ENCODE measurements at regions not wholly inside any gene's neighbourhood (a gene's known extent, or its start where the extent isn't known, plus 50 kb on each side); places are given as distances from the start of the nearest gene placed in this dataset.
"Not testable (repeated sequence)": the region's sequence is repeated elsewhere in the genome, so short reads cannot be mapped to it uniquely, and the experiment has no call there.

GRCh38 chr9:110066929-110067716 lies 140.8 kb downstream of the C9orf152 start:
- DNase-seq, result peak; percentile 68

- no peak for DNase-seq
Measured at GRCh38 chr9:110068212-110068611, 139.7 kb downstream of the C9orf152 start.

GRCh38 chr9:110069326-110070248 lies 138.4 kb downstream of the C9orf152 start:
- peak; percentile 85 for DNase-seq

- DNase-seq, result no peak
Measured at GRCh38 chr9:110072597-110073355, 135.2 kb downstream of the C9orf152 start.

DNA sequence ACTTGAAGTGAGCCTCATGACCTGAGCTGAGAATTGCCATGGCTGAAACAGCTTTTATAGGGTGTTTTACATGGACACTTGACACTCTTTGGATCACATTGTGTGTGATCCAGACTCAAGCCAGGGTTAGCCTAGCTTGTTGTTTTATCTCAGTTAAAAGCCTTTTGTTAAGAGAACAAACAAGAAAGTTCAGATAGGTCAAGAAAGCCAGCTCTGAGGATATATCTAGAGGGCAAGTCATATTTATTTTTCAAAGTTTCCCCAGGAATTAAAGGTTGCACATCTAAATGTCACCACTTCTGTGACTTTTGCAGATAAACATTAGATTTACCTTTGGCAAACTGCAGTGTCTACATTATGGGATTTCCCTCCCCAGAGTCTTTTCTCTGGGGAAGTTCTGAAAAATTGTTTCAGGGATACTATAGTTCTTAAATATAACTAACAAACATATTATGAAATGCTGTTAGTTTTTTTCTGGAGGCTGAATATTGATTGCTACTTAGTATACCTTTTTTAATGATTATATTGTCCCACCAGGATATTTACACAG lies 134.5 kb downstream of the C9orf152 start:
- DNase-seq, result no peak

DNA sequence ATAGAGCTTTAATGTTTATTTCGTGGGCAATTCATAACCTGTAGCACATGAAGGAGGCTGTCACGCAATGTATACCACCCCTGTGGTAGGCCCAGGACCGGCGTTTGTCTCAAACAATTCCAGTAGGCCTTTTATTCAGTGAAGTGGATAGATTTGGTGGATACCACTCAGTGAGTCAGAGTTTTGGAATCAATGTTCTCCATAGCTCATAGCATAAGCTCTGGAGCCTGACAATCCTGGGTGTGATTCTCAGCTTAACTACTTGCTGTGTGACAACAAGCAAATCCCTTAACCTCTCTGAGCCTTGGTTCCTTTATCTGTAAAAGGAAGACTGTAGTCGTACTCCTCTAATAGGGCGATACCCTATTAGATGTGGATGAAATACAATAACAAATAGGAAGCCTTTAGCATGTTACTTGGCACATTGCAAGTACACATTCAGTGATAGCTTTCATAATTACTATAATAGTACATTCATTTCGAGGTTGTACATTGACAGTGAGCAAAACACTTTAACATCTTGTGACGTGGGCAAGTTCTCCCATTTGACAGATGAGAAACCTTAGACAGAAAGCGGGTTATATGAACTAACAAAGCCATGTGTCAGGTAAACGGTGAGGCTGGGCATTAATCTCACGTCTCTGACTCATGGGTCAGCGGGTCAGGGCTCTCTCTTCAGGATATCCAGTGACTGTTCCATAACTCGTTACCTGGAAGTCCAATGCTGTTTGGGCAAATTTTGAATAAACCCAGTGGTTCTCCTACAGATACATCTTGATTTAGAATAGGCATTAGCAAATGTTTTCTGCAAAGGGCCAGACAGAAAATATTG lies 130.8 kb downstream of the C9orf152 start:
- DNase-seq, result no peak

DNA sequence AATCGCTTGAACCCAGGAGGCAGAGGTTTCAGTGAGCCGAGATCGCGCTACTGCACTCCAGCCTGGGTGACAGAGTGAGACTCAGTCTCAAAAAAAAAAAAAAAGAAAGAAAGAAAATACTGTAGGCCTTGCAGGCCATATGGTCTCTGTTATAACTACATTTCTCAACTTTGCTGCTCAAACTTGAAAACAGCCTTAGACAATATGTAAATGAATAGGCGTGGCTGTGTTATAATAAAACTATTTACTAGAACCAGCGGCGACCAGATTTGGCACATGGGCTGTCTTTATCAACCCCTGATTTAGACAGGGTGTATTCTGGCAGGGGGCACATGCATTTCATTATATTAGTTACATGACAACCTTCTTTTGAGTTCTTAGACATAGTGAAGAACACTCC lies 130.0 kb downstream of the C9orf152 start:
- DNase-seq, result no peak

DNA sequence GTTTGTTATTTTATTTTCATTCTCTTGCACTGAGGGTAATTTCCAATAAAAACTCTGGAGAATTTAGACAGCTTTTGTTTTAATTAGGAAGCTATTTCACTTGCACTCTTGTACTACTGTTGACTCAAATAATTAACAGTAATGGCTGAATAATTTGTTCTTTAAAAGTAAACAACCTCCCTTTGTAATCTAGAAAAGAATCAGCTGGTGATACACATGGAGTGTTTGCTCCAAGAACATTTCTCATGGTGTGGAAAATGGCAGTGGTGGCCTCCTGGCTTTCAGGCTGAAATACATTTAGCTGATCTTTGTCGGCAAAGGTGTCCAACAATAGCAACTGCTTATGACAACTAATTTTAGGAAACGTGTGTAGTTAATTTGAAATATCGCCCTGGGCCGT lies 129.4 kb downstream of the C9orf152 start:
- DNase-seq, result no peak

DNA sequence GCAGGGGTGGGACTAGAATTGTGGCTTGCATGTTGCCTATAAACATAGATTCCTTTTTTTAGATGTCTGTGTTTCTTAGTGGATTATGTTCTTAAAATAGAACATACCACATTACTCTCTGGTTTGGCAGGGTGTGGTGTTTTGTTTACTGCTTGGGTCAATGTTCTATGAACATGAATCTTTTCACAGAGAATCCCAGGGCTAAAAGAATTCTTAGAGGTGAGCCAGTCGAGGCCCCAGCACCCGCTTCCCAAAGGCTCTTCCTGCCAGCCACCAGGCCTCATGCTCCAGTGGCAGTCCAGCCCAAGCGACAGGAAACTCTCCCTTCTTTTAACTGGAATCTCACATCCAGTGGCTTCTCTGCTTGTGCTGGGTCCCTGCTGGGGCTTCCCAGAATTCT lies 126.6 kb downstream of the C9orf152 start:
- DNase-seq, result no peak

- no peak for DNase-seq
Measured at GRCh38 chr9:110083866-110084265, 124.1 kb downstream of the C9orf152 start.

DNA sequence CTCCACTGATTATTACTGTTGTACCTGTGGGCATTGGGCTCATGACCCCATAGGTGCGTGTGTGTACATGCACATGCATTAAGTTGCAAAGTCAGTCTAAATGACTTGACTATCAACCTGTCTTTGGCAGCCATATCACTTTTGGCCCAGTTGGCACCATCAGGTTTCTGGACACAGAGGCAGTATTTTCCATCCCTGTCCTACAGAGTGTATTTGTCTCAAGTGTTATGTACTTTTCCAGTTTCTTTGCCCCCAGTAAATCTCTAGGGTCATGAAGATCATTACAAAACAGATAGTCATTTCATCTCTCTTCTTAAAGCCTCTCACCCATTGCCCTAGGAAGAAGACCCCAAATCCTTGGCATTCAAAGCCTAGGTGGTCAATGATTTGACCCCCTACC lies 121.4 kb downstream of the C9orf152 start:
- no peak for DNase-seq

DNA sequence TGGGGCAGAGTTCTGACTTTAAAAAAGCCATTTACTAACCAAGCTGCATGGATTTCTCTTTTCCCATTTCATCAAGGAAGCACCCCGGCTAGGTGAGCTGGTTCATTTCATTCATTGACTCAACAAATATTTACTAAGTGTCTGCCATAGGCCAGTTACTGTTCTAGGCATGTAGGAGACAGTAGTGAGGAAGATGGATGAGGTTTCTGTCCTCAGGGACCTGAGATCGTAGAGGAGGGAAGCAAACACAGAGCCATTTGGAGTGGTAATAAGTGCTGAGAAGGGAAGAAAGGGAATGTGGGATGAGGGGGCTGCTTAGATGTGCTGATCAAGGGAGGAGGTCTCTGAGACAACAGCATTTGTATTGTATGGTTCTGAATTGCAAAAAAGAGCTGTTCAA lies 120.4 kb downstream of the C9orf152 start:
- DNase-seq, result no peak

DNA sequence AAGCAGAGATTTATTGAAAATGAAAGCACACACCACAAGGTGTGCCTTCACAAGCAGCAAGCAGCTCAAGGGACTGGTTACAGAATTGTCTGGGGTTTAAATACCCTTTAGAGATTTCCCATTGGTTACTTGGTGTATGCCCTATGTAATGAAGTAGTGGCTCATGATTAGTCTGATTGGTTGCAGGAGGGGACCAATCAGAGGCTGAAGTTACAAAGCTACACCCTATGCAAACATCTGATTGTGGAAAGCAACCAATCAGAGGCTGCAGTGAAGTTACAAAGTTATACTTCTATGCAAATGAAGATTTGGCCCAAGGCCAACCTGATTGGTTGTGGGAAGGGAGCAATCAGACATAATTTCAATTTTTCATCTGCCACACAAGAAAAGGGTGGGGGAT lies 119.9 kb downstream of the C9orf152 start:
- DNase-seq, result peak; percentile 49

DNA sequence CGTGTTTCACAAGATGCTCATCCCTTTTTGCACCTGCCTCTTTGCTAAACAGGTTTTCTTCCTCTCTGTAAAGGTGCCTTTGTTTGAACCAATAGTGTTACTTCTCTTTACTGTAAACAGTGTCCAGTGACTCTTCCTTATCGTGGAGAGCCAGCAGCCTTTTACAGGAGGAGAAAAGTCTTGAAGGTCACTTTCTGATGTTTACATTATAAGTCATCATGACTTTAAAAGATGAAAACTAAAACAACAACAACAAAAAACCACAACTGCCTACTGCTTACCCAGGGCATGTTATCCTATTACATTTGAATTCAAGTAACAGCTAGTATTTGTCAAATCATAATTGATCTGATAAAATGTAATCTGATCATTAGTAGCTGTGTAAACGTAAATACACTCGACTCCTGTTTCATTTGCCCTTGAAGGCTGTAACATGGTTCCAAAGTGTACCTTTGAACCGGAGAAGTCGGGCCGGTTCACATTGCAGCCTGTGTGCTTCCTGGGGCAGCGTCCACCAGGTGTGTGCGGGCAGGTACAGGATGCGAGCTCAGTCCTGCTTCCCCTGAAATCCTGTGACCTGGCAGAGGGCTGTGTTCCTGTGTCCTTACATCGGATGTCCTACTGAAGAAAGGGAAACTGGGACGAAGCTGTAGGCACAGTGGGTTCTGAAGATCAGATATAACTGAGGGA lies 118.1 kb downstream of the C9orf152 start:
- DNase-seq, result no peak

- no peak for DNase-seq
Measured at GRCh38 chr9:110092792-110093191, 115.2 kb downstream of the C9orf152 start.

DNA sequence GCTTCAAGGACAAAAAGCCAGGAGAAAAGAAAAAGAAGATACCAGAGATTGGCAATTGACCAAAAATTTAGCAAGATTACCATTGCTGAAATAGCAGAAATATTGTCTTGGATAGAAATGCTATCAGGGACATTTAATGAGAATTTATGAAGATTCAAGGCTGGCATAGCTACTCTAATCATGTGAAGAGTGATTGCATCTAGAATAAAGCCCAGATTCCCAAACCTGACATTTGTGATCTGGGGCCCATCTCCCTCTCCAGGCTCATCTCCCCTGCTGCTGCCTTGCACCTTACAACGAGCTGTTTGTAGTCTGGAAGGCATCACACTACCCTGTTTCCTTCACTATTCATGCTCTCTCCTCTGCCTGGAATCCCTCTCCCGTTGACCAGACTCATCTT lies 114.5 kb downstream of the C9orf152 start:
- DNase-seq, result no peak

- DNase-seq, result no peak
Measured at GRCh38 chr9:110093871-110094270, 114.1 kb downstream of the C9orf152 start.

- DNase-seq, result no peak
Measured at GRCh38 chr9:110095161-110095595, 112.8 kb downstream of the C9orf152 start.

DNA sequence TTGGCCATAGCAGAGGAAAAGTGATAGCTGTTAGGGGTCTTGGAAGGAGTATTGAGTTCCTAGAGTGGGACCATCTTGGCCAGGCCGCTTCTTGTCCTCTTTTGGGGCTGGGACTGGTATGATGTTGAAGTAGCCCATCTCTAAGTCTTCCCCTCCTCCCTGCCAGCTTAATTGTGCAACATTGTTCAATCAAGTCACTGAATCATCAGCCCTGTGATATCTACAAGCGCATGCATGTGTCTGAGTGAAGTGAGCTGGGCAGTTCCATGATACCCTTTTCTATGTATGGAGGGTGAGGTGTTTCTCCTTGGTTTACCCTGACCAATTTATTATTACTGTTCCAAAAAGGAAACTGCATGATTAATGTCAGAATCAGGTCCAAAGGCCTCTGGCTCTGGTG lies 112.2 kb downstream of the C9orf152 start:
- DNase-seq, result no peak

DNA sequence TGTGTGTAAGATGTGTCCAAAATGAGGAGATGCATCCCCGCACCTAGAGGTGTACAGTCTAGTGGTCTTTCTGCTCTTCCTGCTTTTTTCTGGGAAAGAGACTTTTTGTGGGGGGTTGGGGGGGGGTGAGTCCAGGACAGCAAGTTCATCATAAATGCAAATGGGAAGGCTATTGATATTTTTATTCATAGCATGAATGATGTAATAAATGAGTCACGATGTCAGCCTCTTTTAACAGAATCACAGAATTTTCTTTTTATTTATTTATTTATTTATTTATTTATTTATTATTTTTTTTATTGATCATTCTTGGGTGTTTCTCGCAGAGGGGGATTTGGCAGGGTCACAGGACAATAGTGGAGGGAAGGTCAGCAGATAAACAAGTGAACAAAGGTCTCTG lies 111.3 kb downstream of the C9orf152 start:
- DNase-seq, result not testable (repeated sequence)

All from hematopoietic multipotent progenitor cell treated with erythropoietin and hydrocortisone succinate and interleukin-3 and kit ligand, for 6 days (in vitro differentiated cells).